Endothelial cell of umbilical vein (primary cell): ENCODE measurements at regions not wholly inside any gene's neighbourhood (a gene's known extent, or its start where the extent isn't known, plus 50 kb on each side); places are given as distances from the start of the nearest gene placed in this dataset.

Experiments used
- BruUV-seq: library from RNA; stranded (reverse); fragments of 400-500 nt; replicated peaks from 2 replicates; lab custom pipeline; 2021; lab: Mats Ljungman, UMichigan
- CTCF ChIA-PET: fragments of 300-600, 350-600 bp; sonication (Branson Sonifier 250); formaldehyde crosslinking; loops from one replicate; lab custom pipeline; 2021; ENCODE audit warnings: antibody characterized with exemption, inconsistent platforms; lab: Charles Lee
- POLR2A ChIA-PET: fragments of 300-600, 350-600 bp; sonication (Branson Sonifier 250); formaldehyde crosslinking; loops from one replicate; lab custom pipeline; 2021; ENCODE audit warnings: antibody characterized with exemption, inconsistent platforms; lab: Charles Lee
- DNase-seq: peaks from one replicate; pipeline ENCODE4 v3.0.0-alpha.2; 2011; ENCODE audit warnings: low read depth, low spot score
- FAIRE-seq: peaks from 2 replicates; lab custom pipeline; 2011; peaks lifted over from hg19 to GRCh38; lab: Jason Lieb, UNC
- H2AFZ ChIP-seq: 2 replicates; pipeline ENCODE4 v1.6.0; 2012; ENCODE audit warnings: low read depth, low read length, control low read depth, inconsistent platforms
- H3K27ac ChIP-seq: 2 replicates; pipeline ENCODE4 v1.5.1; 2011; ENCODE audit warnings: low read depth, mild to moderate bottlenecking, control low read depth, low read length, moderate library complexity; ENCODE audit not compliant: insufficient read depth
- H3K27me3 ChIP-seq, 2 experiments: 2 replicates each; pipeline versions ENCODE4 v1.6.0 to v1.6.1; 2011; ENCODE audit warnings: low read length in 2 of 2, mixed read lengths in 1 of 2; ENCODE audit not compliant: control insufficient read depth in 2 of 2, insufficient read depth in 2 of 2
- H3K36me3 ChIP-seq, 2 experiments: 2 replicates in 1 of 2; 3 replicates in 1 of 2; pipeline ENCODE4 v1.5.1; 2011; ENCODE audit warnings: low read length in 2 of 2, mild to moderate bottlenecking in 1 of 2, moderate library complexity in 1 of 2; ENCODE audit not compliant: control insufficient read depth in 2 of 2, insufficient read depth in 2 of 2; ENCODE audit errors: extremely low read depth in 1 of 2
- H3K4me1 ChIP-seq: 3 replicates; pipeline ENCODE4 v1.5.1; 2011; ENCODE audit warnings: mild to moderate bottlenecking, low read length; ENCODE audit not compliant: control insufficient read depth, insufficient read depth; ENCODE audit errors: extremely low read depth
- H3K4me2 ChIP-seq: 2 replicates; pipeline ENCODE4 v1.6.1; 2011; ENCODE audit warnings: low read length, control low read depth, mixed read lengths; ENCODE audit not compliant: insufficient read depth
- H3K4me3 ChIP-seq, 3 experiments: fragments of 200-600 bp in 1 of 3; sonication (generic), shearing (Covaris generic) in 1 of 3; replicated peaks in 1 of 3; 2 replicates each; pipeline ENCODE4 v1.5.1; 2011 to 2016; ENCODE audit warnings: control low read depth in 3 of 3, low read length in 3 of 3, mild to moderate bottlenecking in 2 of 3, inconsistent platforms in 1 of 3, low read depth in 1 of 3, moderate library complexity in 1 of 3; ENCODE audit not compliant: insufficient read depth in 1 of 3
- H3K79me2 ChIP-seq: 2 replicates; pipeline ENCODE4 v1.6.0; 2012; ENCODE audit warnings: low read length, inconsistent platforms; ENCODE audit not compliant: control insufficient read depth, insufficient read depth
- H3K9ac ChIP-seq: replicated peaks from 2 replicates; pipeline ENCODE3; 2011; ENCODE audit warnings: low read length, control low read depth; ENCODE audit not compliant: insufficient read depth; ENCODE audit errors: extremely low read depth
- H3K9me1 ChIP-seq: replicated peaks from 3 replicates; pipeline ENCODE4 v1.6.0; 2011; ENCODE audit warnings: mild to moderate bottlenecking, low read length; ENCODE audit not compliant: control insufficient read depth, insufficient read depth; ENCODE audit errors: extremely low read depth
- H3K9me3 ChIP-seq: replicated peaks from 2 replicates; pipeline ENCODE4 v1.5.1; 2012; ENCODE audit warnings: low read length, inconsistent platforms; ENCODE audit not compliant: control insufficient read depth, insufficient read depth
- H4K20me1 ChIP-seq: replicated peaks from 2 replicates; pipeline ENCODE3; 2011; ENCODE audit warnings: mild to moderate bottlenecking, low read length; ENCODE audit not compliant: control insufficient read depth, insufficient read depth; ENCODE audit errors: extremely low read depth
- CTCF ChIP-seq, 2 donors: IDR thresholded peaks; 1 replicate in 1 of 2; 2 replicates in 1 of 2; pipeline ENCODE4 v1.5.1; 2011; ENCODE audit warnings: low read length in 2 of 2, mild to moderate bottlenecking in 2 of 2, moderate library complexity in 2 of 2, control low read depth in 1 of 2, inconsistent platforms in 1 of 2, low read depth in 1 of 2; ENCODE audit not compliant: insufficient read depth in 1 of 2; ENCODE audit errors: extremely low read depth in 1 of 2
- EZH2 ChIP-seq: IDR thresholded peaks from 2 replicates; pipeline ENCODE4 v1.6.1; 2012; ENCODE audit warnings: borderline replicate concordance, low read depth, mild to moderate bottlenecking, moderate library complexity, low read length, inconsistent platforms; ENCODE audit not compliant: severe bottlenecking
- FOS ChIP-seq: IDR thresholded peaks from 2 replicates; pipeline ENCODE4 v1.6.1; 2011; ENCODE audit warnings: mild to moderate bottlenecking, low read length, moderate library complexity, borderline replicate concordance; ENCODE audit not compliant: insufficient read depth
- GATA2 ChIP-seq: IDR thresholded peaks from 2 replicates; pipeline ENCODE4 v1.7.0; 2011; ENCODE audit warnings: low read depth, mild to moderate bottlenecking, moderate library complexity, mixed read lengths, low read length; ENCODE audit not compliant: insufficient read length, insufficient read depth
- MAX ChIP-seq: IDR thresholded peaks from 2 replicates; pipeline ENCODE4 v1.6.1; 2011; ENCODE audit not compliant: insufficient read depth, insufficient read length
- MYC ChIP-seq: IDR thresholded peaks from one replicate; pipeline ENCODE4 v1.6.1; 2011; ENCODE audit warnings: mild to moderate bottlenecking, low read depth, low read length
- dilution Hi-C: fragments of 300-500 bp; cut with MboI; formaldehyde crosslinking; loops from one replicate; pipeline ENCODE4 v1.15.0; 2019; ENCODE audit warnings: low sequenced_read_pairs; ENCODE audit not compliant: extremely low pct_ligation_motif_present
- intact Hi-C: fragments of 100-400 bp; cut with micrococcal nuclease; formaldehyde crosslinking; loops from one replicate; pipeline ENCODE4 v1.10.0; 2022

- dilution Hi-C loops (no loop called here), intact Hi-C loops (no loop called here)
- Histone ChIP-seq H3K79me2 (no peaks in the 10 kb centered on the region), H3K27ac (no peak overlapping the region), H3K4me3 (no peak overlapping the region), H2AFZ (no peak overlapping the region), H3K9me3 (no peaks in the 10 kb centered on the region), H4K20me1 (no peaks in the 10 kb centered on the region), H3K36me3 (no peaks in the 10 kb centered on the region), H3K4me1 (no peaks in the 10 kb centered on the region), H3K27me3 (no peaks in the 10 kb centered on the region), H3K9ac (no peak overlapping the region), H3K4me2 (no peak overlapping the region), H3K9me1 (no peaks in the 10 kb centered on the region)
- no peak for FAIRE-seq
- no peak for DNase-seq
- TF ChIP-seq EZH2 = no peak
- TF ChIP-seq MAX = no peak
- TF ChIP-seq GATA2 = no peak
- no peak for TF ChIP-seq MYC
- TF ChIP-seq FOS = no peak
- no peak for TF ChIP-seq CTCF (IDR thresholded peaks at IDR 0.05; ENCODE audit: extremely low read depth in 1 of 2, insufficient read depth in 1 of 2, low read depth in 1 of 2, low read length in 2 of 2)
- ChIA-PET POLR2A (no interaction called here), CTCF (no interaction called here)
- BruUV-seq = no TSS peak
Observed at GRCh38 chr1:215474940-215475339, 92.2 kb upstream of the KCTD3 start.
